RWPE2 (cell line): ENCODE measurements at regions not wholly inside any gene's neighbourhood (a gene's known extent, or its start where the extent isn't known, plus 50 kb on each side); places are given as distances from the start of the nearest gene placed in this dataset.

Experiments used
- ATAC-seq: fragments of 200-7000 bp; cut with Tn5 transposase; 3 replicates; pipeline ENCODE4 v1.9.1; 2021; ENCODE audit warnings: low read depth
- DNase-seq: peaks from one replicate; pipeline ENCODE4 v3.0.0-alpha.2; 2020; ENCODE audit warnings: low spot score
- H3K27ac ChIP-seq: fragments of 450-650 bp; 2 replicates; pipeline ENCODE4 v1.5.1; 2017; ENCODE audit warnings: mild to moderate bottlenecking; ENCODE audit not compliant: poor library complexity, severe bottlenecking
- H3K27me3 ChIP-seq: fragments of 250-450 bp; sonication (Bioruptor Pico); 2 replicates; pipeline ENCODE4 v1.5.1; 2021; ENCODE audit warnings: mild to moderate bottlenecking, moderate library complexity; ENCODE audit not compliant: insufficient read depth, poor library complexity, severe bottlenecking
- H3K36me3 ChIP-seq: fragments of 250-450 bp; sonication (Bioruptor Pico); 2 replicates; pipeline ENCODE4 v1.5.1; 2020; ENCODE audit warnings: low read depth, mild to moderate bottlenecking, moderate library complexity
- H3K4me1 ChIP-seq: fragments of 250-450 bp; sonication (Bioruptor Pico); 2 replicates; pipeline ENCODE4 v1.5.1; 2021; ENCODE audit warnings: mild to moderate bottlenecking, moderate library complexity; ENCODE audit not compliant: insufficient read depth, poor library complexity, severe bottlenecking
- H3K4me3 ChIP-seq: fragments of 250-450 bp; sonication (Bioruptor Pico); 2 replicates; pipeline ENCODE4 v1.5.1; 2021; ENCODE audit warnings: mild to moderate bottlenecking, moderate library complexity; ENCODE audit not compliant: severe bottlenecking
- H3K9me3 ChIP-seq: fragments of 250-450 bp; sonication (Bioruptor Pico); 2 replicates; pipeline ENCODE4 v1.5.1; 2021; ENCODE audit warnings: mild to moderate bottlenecking, moderate library complexity; ENCODE audit not compliant: severe bottlenecking
- CTCF ChIP-seq: fragments of 450-650 bp; IDR thresholded peaks from one replicate; pipeline ENCODE4 v1.5.1; 2017; ENCODE audit warnings: mild to moderate bottlenecking, moderate library complexity; ENCODE audit not compliant: poor library complexity, severe bottlenecking

GRCh38 chr6:91708534-91708933 is 1121.7 kb upstream of the MAP3K7 start:
- Histone ChIP-seq H3K27me3 (no peaks in the 10 kb centered on the region), H3K27ac (no peak overlapping the region), H3K4me3 (no peak overlapping the region), H3K4me1 (peaks cover 11% of the 10 kb centered on the region), H3K36me3 (no peaks in the 10 kb centered on the region), H3K9me3 (no peaks in the 10 kb centered on the region)
- no peak for TF ChIP-seq CTCF
- no peak for DNase-seq
- 0 out of 3 replicates have a peak, but pooled peaks have one; percentile 46 for ATAC-seq

- Histone ChIP-seq H3K27ac (no peak overlapping the region), H3K4me1 (peaks cover 13% of the 10 kb centered on the region), H3K4me3 (no peak overlapping the region), H3K36me3 (no peaks in the 10 kb centered on the region), H3K27me3 (no peaks in the 10 kb centered on the region), H3K9me3 (no peaks in the 10 kb centered on the region)
- no peak for TF ChIP-seq CTCF
- ATAC-seq (no peak), DNase-seq (no peak)
These were observed 1118.8 kb upstream of the MAP3K7 start for GRCh38 chr6:91705646-91706045.

- H3K4me3 ChIP-seq: no peak overlapping the region
- peaks cover 13% of the 10 kb centered on the region for H3K4me1 ChIP-seq
- ATAC-seq: peak; percentile 87
- H3K9me3 ChIP-seq: no peaks in the 10 kb centered on the region
- H3K27me3 ChIP-seq: no peaks in the 10 kb centered on the region
- no peak for DNase-seq
- H3K27ac ChIP-seq: peak overlapping the region; percentile 12
- no peaks in the 10 kb centered on the region for H3K36me3 ChIP-seq
- no peak for TF ChIP-seq CTCF
These were observed 1117.7 kb upstream of the MAP3K7 start for GRCh38 chr6:91704531-91704930.

- H3K27me3 ChIP-seq: no peaks in the 10 kb centered on the region
- H3K4me3 ChIP-seq: no peak overlapping the region
- H3K27ac ChIP-seq: peak overlapping the region; percentile 75
- H3K4me1 ChIP-seq: peaks cover 39% of the 10 kb centered on the region
- ATAC-seq (peak; percentile 89), DNase-seq (no peak)
- H3K36me3 ChIP-seq: no peaks in the 10 kb centered on the region
- H3K9me3 ChIP-seq: no peaks in the 10 kb centered on the region
- no peak for TF ChIP-seq CTCF
These were observed 1110.3 kb upstream of the MAP3K7 start for GRCh38 chr6:91697010-91697695.

- H3K27me3 ChIP-seq: no peaks in the 10 kb centered on the region
- TF ChIP-seq CTCF: no peak
- ATAC-seq (no peak), DNase-seq (no peak)
- peaks cover 39% of the 10 kb centered on the region for H3K4me1 ChIP-seq
- H3K9me3 ChIP-seq: no peaks in the 10 kb centered on the region
- no peaks in the 10 kb centered on the region for H3K36me3 ChIP-seq
- no peak overlapping the region for H3K4me3 ChIP-seq
- peak overlapping the region; percentile 75 for H3K27ac ChIP-seq
These were observed 1108.3 kb upstream of the MAP3K7 start for GRCh38 chr6:91695221-91695620.
